ENCODE measurements at regions not wholly inside any gene's neighbourhood (a gene's known extent, or its start where the extent isn't known, plus 50 kb on each side); places are given as distances from the start of the nearest gene placed in this dataset.
"Not testable (repeated sequence)": the region's sequence is repeated elsewhere in the genome, so short reads cannot be mapped to it uniquely, and the experiment has no call there.

DNA sequence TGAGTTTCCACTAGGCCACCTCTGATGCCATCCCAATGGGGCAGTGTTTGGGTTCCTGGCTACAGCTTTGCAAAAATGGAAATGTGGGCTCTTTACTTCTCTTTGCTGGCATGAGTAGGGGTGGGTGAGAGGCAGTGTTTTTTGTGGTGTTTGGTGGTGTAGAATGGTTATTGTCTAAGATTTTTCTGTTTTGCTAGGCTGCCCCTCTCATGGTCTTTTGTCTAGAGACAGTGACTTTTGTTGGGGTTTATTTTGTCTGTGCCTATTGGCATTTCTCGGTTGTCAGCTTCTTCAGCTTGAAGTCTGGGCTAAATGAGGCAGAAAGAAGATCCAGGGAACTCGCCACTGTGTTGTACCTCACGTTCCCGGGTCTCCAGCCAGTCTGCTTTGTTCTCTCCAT, 112.1 kb downstream of the CENPF start:
- in situ Hi-C loops (cut with MboI; ENCODE audit: low pct_unique_long_range_greater_than_20kb, low sequenced_read_pairs) = no loop called here
- DNase-seq = no peak

DNA sequence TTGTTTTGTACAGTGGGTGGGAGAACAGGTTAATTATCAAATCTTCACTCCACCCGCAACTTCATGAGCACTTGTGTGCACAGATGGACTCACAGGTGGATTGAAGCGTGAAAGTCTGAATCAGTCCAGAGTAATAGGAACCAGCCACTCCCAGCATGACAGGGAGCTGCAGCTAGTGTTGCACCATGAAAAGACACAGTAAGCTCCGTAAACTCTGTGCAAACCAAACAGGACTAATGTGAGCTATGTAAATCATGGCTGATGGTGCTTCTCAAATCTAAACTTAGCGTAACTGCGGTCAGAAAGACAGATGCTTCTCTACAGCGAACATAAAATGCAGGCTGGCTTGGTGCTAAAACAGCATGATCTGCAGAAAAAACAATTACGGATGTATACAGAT, 114.4 kb downstream of the CENPF start:
- in situ Hi-C loops (cut with MboI; ENCODE audit: low pct_unique_long_range_greater_than_20kb, low sequenced_read_pairs) = no loop called here
- no peak for DNase-seq

DNA sequence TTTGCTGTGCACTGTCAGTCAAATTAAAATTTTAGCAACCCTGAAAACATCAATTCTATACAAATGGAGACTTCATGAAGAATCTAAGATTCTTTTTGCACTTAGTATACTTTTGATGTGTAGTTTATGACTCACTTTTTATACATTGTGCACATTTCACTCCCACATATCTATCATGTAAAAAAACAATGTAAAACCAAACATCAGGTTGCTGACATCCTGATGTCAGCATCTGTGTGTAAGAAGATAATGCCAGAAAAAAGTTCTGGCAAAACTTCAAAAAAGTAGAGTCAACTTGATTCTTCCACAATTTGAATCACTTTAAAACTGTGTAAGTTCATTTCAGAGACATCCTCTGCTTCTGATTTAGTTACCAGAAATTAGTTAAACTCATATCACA, 115.7 kb downstream of the CENPF start:
- no peak for DNase-seq
- in situ Hi-C loops (cut with MboI; ENCODE audit: low pct_unique_long_range_greater_than_20kb, low sequenced_read_pairs) = no loop called here

DNA sequence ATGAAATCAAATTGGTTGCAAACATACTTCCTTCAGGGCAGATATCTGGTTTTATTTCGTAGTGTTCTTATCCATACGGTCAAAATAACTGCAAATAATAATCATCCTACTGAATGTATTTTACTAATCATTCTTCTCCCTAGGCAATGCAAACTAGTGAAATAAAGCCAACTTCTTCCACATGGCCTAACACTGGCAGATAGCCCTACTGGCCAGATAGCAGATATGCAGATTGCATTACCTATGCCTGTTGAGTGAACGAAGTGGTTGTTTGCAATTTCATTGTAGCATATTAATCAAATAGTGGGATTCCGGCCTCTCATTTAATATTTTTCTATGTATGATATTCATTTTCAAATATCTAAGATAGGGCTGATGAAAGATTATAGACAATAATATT, 116.2 kb downstream of the CENPF start:
- in situ Hi-C loops (cut with MboI; ENCODE audit: low pct_unique_long_range_greater_than_20kb, low sequenced_read_pairs) = no loop called here
- DNase-seq = no peak

DNA sequence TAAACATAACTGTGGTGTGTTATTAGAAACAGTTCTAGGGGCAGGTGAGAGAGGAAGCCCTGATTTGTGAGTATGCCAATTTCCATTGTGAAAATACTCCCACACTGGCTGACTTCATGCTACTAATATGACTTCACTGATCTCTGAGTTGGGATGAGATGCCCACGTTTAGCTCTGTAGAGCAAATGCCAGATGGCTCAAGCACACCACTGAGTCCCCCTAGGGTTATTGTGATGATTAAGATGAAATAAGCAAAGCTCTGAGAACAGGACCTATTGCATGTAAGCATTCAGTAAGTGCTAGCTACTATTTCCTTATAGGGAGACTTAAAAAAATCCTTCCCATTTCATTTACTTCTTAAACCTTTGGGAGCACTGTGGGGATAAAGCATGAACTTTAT, 117.6 kb downstream of the CENPF start:
- in situ Hi-C loops (cut with MboI; ENCODE audit: low pct_unique_long_range_greater_than_20kb, low sequenced_read_pairs) = no loop called here
- no peak for DNase-seq

DNA sequence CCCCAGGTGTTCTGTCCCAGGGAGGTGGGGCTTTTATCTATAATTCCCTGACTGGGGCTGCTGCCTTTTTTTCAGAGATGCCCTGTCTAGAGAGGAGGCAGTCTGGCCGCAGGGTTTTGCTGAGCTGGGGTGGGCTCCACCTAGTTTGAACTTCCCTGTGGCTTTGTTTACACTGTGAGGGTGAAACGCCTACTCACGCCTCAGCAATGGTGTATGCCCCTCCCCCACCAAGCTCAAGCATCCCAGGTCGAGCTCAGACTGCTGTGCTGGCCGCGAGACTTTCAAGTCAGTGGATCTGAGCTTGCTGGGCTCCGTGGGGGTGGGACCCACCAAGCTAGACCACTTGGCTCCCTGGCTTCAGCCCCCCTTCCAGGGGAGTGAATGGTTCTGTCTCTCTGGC, 124.3 kb downstream of the CENPF start:
- DNase-seq = no peak
- in situ Hi-C loops (cut with MboI; ENCODE audit: low pct_unique_long_range_greater_than_20kb, low sequenced_read_pairs) = no loop called here

DNA sequence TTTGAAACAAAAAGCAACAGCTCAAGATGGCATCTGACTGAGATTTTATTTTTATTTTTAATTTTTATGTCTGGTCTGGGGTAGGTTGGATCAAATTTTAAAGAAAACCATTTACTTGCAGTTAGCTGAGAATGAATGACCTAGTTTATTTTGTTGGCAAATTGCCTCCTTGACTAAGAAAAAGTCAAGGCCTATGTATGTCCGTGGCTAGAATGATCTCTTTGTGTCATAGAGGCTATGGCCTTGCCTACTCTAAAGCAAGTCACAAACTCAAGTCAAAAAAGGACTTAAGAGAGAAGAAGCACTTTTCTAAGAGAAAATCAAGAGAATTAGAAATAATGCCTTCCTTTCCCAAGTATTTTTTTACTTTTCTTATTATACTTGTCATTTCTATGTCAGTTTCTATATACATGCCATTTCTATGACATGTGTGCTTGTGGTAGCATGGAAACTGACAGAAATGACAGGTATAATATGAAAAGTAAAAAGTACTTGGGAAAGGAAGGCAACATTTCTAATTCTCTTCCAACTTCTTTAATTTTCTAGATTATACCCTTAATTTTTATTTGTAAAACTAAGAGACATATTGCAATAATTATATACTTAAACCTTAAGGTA, 136.7 kb downstream of the CENPF start:
- DNase-seq = no peak
- in situ Hi-C loops (cut with MboI; ENCODE audit: low pct_unique_long_range_greater_than_20kb, low sequenced_read_pairs) = no loop called here

DNA sequence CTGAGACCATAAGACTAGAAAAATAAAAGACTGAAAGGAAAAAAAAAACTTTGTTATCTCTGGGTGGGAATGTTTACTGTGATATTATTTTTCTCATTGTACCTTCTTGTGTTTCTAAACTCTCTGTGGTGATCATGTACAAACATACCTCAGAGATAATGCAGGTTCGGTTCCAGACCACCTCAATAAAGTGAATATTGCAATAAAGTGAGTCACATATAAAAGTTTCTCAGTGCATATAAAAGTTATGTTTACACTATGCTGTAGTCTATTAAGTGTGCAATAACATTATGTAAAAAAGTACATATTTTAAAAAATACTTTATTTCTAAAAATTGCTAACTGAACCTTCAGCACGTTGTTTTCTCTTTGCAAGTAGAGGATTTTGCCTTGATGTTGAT, 137.5 kb downstream of the CENPF start:
- in situ Hi-C loops (cut with MboI; ENCODE audit: low pct_unique_long_range_greater_than_20kb, low sequenced_read_pairs) = no loop called here
- DNase-seq = no peak

DNA sequence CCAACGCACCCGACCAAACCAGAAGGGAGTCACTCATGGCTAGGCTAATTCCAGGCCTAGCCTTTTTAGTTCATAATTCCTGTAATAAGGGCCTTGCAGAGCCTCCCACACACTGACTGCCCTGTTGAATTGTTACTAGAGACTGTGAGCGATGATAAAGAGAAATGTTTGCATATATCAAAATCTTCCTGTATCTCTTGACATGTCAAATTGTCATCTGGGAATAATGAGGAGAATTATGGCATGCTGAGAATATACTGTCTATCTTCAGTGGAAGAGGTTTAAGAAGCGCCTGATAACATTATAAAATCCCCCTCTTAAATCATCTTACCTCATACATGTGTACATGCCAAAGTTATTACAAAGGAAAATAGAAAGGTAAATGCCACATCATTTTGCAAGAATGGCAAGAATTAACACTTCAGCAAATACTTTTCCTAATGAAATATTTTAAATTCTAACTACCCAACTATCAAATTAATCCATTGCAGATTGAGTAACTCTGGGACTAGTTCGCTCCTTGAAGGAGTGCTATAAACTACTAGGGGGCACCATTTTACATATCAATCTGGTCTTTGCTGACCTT, 144.1 kb downstream of the CENPF start:
- in situ Hi-C loops (cut with MboI; ENCODE audit: low pct_unique_long_range_greater_than_20kb, low sequenced_read_pairs) = no loop called here
- no peak for DNase-seq

DNA sequence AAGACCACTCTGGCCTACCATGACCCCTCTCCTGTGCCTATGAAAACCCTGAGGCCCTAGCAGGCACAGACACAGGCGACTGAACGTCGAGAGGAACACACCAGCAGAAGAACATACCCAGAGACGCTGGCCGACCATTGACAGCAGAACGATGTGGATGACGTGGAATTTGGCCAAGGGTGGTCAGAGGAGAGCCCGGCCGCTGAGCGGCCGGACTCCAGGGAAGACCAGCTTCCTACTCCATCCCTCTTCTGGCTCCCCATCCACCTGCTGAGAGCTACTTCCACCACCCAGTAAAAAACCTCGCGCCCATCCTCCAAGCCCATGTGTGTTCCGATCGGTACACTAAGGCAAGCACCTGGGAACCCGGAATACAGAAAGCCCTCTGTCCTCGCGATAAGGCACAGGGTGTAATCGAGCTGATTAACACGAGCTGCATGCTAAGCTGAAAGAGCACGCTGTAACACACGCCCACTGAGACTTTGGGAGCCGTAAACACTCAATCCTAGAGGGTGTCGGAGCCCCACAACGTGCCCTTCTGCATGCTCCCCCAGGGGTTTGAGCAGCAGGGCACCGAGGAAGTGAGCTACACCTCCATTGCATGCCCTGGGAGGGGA, 150.3 kb downstream of the CENPF start:
- in situ Hi-C loops (cut with MboI; ENCODE audit: low pct_unique_long_range_greater_than_20kb, low sequenced_read_pairs) = no loop called here

DNA sequence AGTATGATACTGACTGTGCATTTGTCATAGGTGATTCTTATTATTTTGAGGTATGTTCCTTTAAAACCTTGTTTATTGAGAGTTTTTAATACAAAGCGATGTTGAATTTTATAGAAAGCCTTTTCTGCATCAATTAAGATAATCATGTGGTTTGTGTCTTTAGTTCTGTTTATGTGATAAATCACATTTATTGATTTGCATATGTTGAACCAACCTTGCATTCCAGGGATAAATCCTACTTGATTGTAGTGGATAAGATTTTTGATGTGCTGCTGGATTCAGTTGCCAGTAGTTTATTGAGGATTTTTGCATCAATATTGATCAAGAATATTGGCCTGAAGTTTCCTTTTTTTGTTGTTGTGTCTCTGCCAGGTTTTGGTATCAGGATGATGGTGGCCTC, 158.0 kb downstream of the CENPF start:
- in situ Hi-C loops (cut with MboI; ENCODE audit: low pct_unique_long_range_greater_than_20kb, low sequenced_read_pairs) = no loop called here
- DNase-seq = no peak

More for the DNA sequence above, 150.3 kb downstream of the CENPF start:
- DNase-seq = no peak

DNA sequence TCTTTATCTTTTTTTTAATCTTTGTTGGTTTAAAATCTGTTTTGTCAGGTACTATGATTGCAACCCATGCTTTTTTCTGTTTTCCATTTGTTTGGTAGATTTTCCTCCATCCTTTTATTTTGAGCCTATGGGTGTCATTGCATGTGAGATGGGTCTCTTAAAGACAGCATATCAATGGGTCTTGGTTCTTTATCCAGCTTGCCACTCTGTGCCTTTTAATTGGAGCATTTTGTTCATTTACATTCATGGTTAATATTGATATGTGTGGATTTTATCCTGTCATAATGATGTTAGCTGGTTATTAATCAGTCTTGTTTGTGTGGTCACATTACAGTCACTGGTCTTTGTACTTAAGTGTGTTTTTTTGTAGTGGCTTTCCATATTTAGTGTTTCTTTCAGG, 159.9 kb downstream of the CENPF start:
- in situ Hi-C loops (cut with MboI; ENCODE audit: low pct_unique_long_range_greater_than_20kb, low sequenced_read_pairs) = no loop called here
- DNase-seq = no peak

DNA sequence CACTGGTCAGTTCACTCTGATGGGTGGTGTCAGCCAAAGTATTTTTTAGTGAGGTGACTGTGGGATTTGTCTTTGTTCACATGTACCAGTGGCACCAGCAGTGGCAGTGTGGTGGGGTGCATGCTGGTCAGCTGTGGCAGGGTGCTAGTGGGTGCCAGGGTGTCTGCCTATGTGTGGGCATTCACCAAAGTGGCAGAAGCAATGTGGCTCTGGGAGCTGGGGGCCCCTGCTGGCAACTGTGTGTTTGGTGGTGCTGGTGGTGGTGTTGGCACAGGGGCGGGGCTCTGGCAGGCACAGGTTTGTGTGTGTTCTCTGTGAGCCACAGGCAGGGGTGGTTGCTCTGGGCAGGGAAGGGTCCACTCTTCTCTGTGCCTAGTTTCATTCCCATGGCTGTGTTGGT, 161.5 kb downstream of the CENPF start:
- no peak for DNase-seq
- in situ Hi-C loops (cut with MboI; ENCODE audit: low pct_unique_long_range_greater_than_20kb, low sequenced_read_pairs) = no loop called here

DNA sequence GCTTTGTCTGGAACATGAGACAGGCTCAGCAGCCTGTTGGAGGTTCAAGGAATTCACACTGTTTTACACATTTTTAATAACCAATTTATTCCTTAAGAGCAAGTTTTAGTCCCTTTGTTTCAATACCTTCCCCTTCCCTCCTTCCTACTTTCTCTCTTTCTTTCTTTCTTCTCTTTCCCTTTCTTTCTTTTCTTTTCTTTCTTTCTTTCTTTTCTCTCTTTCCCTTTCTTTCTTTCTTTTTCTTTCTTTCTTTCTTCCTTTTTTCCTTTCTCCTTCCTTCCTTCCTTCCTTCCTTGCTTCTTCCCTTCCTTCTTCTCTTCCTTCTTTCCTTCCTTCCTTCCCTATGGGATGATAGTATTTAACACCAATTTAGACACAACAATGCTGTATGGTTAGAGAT, 164.2 kb downstream of the CENPF start:
- DNase-seq = no peak
- in situ Hi-C loops (cut with MboI; ENCODE audit: low pct_unique_long_range_greater_than_20kb, low sequenced_read_pairs) = no loop called here

DNA sequence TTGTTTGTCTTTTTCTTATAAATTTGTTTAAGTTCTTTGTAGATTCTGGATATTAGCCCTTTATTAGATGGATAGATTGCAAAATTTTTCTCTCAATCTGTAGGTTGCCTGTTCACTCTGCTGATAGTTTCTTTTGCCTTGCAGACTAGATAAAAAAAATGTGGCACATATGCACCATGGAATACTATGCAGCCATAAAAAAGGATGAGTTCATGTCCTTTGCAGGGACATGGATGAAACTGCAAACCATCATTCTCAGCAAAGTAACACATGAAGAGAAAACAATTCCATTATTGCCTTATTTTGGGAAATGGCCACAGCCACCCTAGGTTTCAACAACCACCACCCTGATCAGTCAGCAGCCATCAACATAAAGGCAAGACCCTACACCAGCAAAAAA, 166.7 kb downstream of the CENPF start:
- in situ Hi-C loops (cut with MboI; ENCODE audit: low pct_unique_long_range_greater_than_20kb, low sequenced_read_pairs); DNase-seq: not testable (repeated sequence)

DNA sequence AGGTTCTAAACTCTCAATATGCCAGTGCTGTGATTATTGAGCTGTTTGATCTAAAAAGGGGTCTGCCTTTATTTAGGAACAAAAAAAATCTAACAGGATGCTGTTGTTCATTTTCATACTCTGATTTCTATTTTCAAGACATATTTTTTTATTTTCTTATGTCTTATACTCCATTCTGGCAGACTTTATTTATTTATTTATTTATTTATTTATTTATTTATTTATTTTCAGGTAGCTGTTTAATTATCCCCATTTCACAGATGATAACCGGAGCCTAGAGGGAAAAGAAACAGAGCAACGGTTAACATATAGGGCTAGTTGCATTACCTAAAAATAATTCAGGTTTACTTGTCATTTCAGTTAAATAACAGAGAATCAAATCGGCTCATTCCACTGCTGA, 174.4 kb downstream of the CENPF start:
- in situ Hi-C loops (cut with MboI; ENCODE audit: low pct_unique_long_range_greater_than_20kb, low sequenced_read_pairs) = no loop called here
- DNase-seq = no peak

DNA sequence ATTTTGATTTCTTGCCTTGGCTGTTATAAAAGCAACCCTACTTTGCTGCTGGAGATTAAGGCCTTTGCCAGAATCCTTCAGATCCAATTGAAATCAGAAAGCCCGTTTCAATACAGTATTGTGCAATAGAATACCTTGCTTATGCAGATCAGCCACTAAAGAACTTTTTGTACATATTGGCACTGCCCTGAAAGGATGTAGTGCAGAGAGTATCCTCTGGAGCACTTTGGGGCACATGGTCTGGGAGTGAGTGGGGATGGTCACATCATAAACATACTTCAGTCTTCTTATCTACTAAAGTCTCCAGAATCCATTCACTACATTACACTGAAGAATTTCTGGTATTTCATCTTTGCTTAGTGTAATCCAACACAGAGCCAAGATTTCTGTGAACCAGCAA, 189.0 kb downstream of the CENPF start:
- in situ Hi-C loops (cut with MboI; ENCODE audit: low pct_unique_long_range_greater_than_20kb, low sequenced_read_pairs) = no loop called here
- DNase-seq = no peak

DNA sequence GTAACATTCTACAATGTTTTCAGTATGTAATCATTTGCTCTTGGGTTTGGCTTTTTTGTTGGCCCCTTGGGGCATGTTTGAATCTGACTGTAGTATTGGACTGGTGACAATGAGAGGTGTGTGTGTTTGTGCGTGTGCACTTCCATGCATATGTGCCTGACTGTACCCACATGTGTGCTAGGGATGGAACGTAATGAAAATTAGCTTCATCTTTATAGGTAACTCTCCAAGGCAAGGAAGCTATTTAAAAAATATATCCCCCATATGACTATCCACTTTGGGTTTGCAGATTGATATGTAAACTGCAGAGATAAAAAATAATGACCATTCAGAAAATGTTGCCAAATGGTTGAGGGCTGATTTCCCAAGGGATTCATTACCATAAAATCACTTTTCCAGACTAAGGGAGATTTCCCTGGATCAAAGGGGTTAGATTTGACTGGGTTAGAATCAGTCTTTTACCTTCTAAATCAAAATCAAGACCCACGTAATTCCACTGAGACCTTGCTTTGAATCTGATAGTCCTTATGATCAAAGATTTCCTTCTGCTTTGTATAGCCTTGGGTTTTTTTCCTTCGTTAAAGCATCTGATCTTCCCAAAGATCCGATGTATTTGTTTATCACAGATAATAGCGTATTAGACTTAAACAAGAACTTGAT, 189.7 kb downstream of the CENPF start:
- in situ Hi-C loops (cut with MboI; ENCODE audit: low pct_unique_long_range_greater_than_20kb, low sequenced_read_pairs) = no loop called here
- DNase-seq = no peak

DNA sequence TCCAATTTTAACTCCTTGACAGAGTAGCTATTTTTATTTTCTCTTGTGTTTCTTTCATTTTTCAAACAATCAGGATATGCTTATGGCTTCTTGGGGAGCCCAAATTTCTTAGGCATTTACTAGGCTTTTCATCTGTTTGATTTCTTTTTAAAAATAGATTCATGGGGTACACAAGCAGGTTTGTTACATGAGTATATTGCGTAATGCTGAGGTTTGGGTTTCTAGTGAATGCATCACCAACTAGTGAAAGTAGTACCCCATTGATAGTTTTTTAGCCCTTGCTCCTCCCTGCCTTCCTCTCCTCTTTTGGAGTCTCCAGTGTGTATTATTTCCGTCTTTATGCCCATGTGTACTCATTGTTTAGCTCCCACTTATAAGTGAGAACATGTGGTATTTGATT, 190.7 kb downstream of the CENPF start:
- DNase-seq = no peak
- in situ Hi-C loops (cut with MboI; ENCODE audit: low pct_unique_long_range_greater_than_20kb, low sequenced_read_pairs) = no loop called here

DNA sequence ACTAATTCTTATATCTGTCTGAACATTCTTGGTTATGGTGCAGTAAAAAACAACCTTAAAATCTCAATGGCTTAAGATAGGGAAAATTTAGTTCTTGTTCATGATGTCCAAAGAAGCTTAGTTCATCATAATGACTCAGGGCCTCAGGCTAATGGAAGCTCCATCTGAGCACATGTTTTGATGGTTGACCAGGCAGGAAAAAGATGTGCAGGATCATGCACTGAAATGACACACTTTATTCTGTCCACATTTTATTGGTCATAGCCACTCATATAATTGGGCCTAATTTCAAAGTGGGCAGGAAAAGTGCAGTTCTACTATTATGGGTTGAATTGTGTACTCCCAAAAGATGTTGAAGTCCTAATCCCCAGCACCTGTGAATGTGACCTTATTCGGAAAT, 198.2 kb downstream of the CENPF start:
- in situ Hi-C loops (cut with MboI; ENCODE audit: low pct_unique_long_range_greater_than_20kb, low sequenced_read_pairs) = no loop called here

More for the DNA sequence above, 198.2 kb downstream of the CENPF start:
- DNase-seq = no peak
